ENCODE measurements at regions not wholly inside any gene's neighbourhood (a gene's known extent, or its start where the extent isn't known, plus 50 kb on each side); places are given as distances from the start of the nearest gene placed in this dataset.
"Not testable (repeated sequence)": the region's sequence is repeated elsewhere in the genome, so short reads cannot be mapped to it uniquely, and the experiment has no call there.

- DNase-seq: no peak
These were observed 275.1 kb downstream of the CYRIA start for GRCh38 chr2:16390561-16390960.

DNA sequence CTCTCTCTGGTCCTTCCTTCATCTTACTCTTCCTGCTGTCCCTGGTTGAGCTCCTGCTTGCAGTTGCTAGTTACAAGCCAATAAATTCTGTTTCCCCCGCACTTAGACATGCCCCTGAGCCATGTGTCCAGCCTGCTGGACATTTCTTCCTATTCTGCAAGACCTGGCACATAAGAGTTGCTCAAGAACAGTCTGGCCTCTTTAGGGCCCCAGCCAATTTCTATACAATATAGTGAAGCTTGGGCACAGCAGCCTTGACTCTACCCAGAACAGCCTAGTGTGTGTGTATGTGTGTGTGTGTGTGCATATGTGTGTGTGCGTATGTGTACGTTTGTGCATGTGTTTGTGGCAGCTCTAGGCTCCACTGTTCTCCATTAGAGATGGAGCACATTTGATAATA is 276.0 kb downstream of the CYRIA start:
- DNase-seq: no peak

DNA sequence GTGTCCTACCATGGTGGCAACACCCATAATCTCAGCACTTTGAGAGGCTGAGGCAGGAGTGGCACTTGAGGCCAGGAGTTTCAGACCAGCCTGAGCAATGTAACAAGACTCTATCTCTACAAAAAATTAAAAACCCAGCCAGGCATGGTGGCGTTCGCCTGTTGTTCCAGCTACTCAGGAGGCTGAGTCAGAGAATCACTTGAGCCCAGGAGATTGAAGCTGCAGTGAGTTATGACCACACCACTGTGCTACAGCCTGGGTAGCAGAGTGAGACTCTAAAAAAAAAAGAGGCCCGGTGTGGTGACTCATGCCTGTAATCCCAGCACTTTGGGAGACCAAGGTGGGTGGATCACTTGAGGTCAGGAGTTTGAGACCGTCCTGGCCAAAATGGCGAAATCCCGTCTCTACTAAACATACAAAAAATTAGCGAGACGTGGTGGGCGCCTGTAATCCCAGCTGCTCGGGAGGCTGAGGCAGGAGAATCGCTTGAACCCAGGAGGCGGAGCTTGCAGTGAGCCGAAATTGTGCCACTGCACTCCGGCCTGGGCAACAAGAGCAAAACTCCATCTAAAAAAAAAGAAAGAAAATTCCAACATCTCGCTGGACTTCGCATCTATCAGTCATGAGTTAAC is 277.3 kb downstream of the CYRIA start:
- not testable (repeated sequence) for DNase-seq

- no peak for DNase-seq
These were observed 278.1 kb downstream of the CYRIA start for GRCh38 chr2:16387461-16387984.

- no peak for DNase-seq
These were observed 279.2 kb downstream of the CYRIA start for GRCh38 chr2:16386431-16386830.

GRCh38 chr2:16386031-16386430 is 279.6 kb downstream of the CYRIA start:
- DNase-seq: no peak

DNA sequence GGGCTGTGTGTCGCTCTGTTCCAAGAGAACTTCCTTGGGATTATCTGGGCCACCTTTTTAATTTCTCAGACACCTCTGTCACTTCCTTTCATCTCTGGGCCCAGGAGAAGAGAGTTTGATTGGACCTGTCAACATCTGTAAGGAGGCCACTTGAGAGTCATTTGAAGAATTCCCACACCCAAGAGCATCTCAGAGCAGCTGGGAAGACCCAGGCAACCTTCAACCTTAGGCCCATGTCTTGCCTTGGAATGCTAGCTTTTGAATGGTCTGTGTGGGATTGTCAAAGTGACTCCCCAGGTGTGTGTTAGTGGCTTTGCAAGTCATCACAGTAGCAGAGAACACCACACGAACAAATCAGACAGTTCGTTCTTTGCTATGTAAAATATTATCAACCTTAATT is 280.3 kb downstream of the CYRIA start:
- no peak for DNase-seq

DNA sequence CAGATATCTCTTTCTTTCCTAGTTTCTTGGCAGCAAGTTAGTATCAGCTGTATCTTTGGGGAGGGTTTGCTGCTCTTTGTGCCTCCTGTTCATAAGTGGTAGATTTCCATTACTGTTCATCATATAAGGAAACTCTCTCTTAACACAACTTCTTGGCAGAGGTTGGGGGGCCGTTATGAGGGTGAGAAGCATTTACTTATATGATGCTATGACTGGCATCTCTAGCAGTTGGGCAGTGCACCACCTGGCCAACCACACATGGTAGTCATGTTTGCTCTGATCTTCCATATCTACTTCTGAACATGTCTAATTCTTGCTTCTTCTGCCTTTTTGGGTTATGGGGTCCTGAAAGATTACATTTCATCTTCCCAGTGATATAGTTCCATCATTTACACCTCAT is 282.2 kb downstream of the CYRIA start:
- DNase-seq: no peak

DNA sequence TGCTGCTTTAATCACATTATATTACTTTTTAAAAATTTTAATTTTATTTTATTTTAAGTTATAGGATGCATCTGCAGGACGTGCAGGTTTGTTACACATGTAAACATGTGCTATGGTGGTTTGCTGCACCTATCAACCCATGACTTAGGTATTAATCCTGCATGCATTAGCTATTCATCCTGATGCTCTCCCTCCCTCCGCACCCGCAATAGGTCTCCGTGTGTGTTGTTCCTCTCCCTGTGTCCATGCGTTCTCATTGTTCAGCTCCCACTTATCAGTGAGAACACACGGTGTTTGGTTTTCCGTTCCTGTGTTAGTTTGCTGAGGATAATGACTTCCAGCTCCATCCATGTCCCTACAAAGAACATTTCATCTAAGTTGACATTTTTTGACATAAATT is 283.2 kb downstream of the CYRIA start:
- no peak for DNase-seq

GRCh38 chr2:16381511-16381910 is 284.1 kb downstream of the CYRIA start:
- DNase-seq: no peak

- not testable (repeated sequence) for DNase-seq
These were observed 285.7 kb downstream of the CYRIA start for GRCh38 chr2:16379901-16380300.

DNA sequence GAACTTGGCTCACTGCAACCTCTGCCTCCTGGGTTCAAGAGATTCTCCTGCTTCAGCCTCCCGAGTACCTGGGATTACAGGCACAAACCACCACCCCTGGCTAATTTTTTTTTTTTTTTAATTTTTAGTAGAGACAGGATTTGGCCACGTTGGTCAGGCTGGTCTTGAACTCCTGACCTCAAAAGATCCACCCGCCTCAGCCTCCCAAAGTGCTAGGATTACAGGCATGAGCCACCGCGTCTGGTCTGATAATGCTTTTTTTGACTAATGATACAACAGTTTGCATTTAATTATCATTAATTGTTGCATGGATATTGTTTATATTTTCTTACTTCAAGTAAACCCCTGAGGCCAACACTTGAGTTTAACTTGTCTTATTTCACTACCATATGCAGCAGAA is 286.6 kb downstream of the CYRIA start:
- DNase-seq: not testable (repeated sequence)

DNA sequence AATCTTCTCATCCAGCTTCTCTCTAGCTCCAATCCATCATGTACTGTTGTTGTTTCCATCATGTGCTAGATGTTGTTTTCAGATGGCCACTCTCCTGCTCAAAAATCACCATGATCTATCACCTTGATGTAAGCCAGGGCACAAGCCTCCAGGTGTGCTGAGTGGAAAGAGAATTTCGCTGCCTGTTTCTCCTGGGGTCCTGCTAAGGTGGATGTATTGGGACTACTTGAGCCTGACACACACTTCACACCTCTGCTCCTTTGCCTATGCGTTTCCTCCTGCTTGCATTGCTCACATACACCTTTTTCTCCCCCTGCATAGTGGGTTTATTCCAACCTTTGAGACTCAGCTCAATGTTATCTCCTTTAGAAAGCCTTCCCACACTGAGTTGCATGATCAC is 287.6 kb downstream of the CYRIA start:
- DNase-seq: no peak

- no peak for DNase-seq
These were observed 289.7 kb downstream of the CYRIA start for GRCh38 chr2:16375981-16376380.

DNA sequence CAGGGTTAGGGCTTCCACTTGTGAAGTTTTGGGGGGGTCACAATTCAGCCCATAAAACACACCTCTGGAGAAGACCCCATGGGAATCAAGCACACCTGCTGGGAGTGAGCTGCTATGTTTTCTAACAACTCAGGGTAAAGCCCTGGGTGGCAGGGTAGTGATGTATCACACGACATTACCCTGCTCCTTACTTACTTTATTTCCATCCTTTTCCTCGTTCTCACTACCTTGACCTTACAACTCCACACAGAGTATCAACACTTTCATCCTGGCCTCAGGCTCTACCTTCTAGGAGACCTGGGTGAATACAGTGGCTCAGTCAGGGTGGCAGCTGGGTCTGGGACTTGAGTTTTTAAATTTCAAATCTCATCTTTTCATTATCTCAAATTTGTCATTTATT is 290.3 kb downstream of the CYRIA start:
- no peak for DNase-seq

DNA sequence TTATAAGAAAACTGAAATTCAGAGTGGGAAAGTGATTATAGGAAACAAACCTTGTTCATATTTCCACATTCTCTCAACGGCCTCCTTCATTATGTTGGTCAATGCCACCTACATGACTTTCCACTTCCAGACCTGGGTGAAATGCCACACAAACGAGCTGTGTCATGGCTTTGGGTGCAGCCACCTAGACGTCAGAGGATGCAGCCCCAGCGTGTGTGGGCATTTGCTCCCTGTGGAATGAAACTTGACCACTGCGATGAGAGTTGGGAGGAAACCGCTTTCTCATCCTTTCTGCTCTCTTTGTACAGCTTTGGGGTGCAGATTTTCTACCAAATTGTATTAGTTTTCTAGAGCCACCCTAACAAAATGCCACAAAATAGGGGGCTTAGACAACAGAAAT is 291.0 kb downstream of the CYRIA start:
- DNase-seq: no peak

DNA sequence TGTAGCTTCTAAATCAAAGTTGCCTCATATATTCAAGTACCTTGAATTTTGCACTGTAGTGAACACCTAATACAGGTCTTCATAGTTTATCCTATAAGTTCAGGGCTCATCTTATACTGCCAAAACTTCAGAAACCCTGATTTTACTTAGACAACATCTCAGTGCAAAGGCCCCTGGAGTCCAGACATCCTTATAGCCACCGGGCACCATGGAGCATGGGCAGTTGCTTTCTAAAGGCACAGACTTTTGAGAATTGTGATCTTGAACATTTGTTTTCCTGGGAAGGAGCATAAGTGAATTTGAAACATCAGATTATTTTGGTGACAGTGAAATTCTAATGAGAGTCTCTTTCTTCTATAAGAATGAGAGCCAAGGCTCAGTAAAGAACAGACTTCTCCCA is 292.3 kb downstream of the CYRIA start:
- no peak for DNase-seq

GRCh38 chr2:16371751-16372150 is 293.9 kb downstream of the CYRIA start:
- no peak for DNase-seq

GRCh38 chr2:16368951-16369350 is 296.7 kb downstream of the CYRIA start:
- no peak for DNase-seq

- no peak for DNase-seq
These were observed 297.3 kb downstream of the CYRIA start for GRCh38 chr2:16368328-16368727.

- no peak for DNase-seq
These were observed 300.3 kb downstream of the CYRIA start for GRCh38 chr2:16365366-16365765.

DNA sequence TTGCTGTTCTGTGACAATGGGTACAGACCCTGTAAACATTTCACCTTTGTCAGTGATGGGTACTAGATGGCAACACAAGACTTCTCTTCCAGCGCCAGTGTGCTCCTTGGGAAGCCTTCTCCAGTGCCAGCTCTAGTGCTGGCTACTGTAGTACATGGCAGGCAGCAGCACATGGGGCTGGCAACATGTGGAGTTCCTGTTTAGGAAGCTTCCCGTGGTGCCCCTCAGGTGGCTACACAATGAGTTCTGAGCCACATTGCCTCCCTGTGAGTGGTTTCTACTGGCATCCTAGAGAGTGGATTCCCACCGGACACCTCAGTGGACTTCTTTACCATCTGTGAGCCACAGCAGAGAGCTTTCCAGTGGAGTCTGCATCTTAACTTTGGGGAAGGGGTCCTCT is 302.1 kb downstream of the CYRIA start:
- no peak for DNase-seq

DNA sequence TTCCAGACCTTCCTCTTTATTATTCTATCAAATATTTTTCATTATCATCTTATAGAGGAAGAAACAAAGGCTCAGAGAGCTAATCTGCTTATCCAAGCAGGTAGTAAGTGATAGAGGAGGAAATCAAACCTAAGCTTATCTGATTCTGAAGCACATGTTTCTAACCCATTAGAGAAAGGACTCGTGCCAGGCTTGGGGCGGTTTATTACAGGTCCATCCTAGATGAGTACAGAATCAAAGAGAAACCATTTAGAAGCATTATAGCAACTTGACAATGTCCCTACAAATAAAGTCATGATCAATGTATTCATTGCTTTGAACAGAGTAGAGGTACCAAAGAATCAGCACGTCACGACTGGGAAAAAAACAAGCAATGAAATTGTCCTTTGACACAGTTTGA is 303.0 kb downstream of the CYRIA start:
- no peak for DNase-seq

- no peak for DNase-seq
These were observed 304.2 kb downstream of the CYRIA start for GRCh38 chr2:16361261-16361995.

GRCh38 chr2:16359961-16360360 is 305.7 kb downstream of the CYRIA start:
- DNase-seq: no peak

Data from activated CD4-positive, alpha-beta T cell treated with anti-CD3 and anti-CD28 coated beads for 4 hours (primary cell).